H1 (cell line): ENCODE measurements at regions not wholly inside any gene's neighbourhood (a gene's known extent, or its start where the extent isn't known, plus 50 kb on each side); places are given as distances from the start of the nearest gene placed in this dataset.
"Not testable (repeated sequence)": the region's sequence is repeated elsewhere in the genome, so short reads cannot be mapped to it uniquely, and the experiment has no call there.

Experiments
- CTCF ChIA-PET: fragments of 300-600 bp; sonication (Branson Sonifier 250); formaldehyde crosslinking; loops from one replicate; lab custom pipeline; 2021; ENCODE audit not compliant: partially characterized antibody; lab: Charles Lee
- POLR2A ChIA-PET: fragments of 300-600 bp; sonication (Branson Sonifier 250); formaldehyde crosslinking; loops from one replicate; lab custom pipeline; 2021; ENCODE audit warnings: inconsistent platforms; ENCODE audit not compliant: partially characterized antibody; lab: Charles Lee
- DNase-seq, 2 experiments: peaks; one replicate each; pipeline versions ENCODE4 v3.0.0 to v3.0.0-alpha.2; 2010 to 2022; ENCODE audit warnings: low spot score in 2 of 2, low read depth in 1 of 2, mixed read lengths in 1 of 2
- FAIRE-seq: peaks from 2 replicates; lab custom pipeline; 2011; peaks lifted over from hg19 to GRCh38; lab: Jason Lieb, UNC
- H2AFZ ChIP-seq: 2 replicates; pipeline ENCODE4 v1.8.1; 2012; ENCODE audit warnings: low read length, inconsistent platforms
- H2AK5ac ChIP-seq: 2 replicates; pipeline ENCODE4 v1.6.1; 2013; ENCODE audit warnings: low read depth, low read length
- H2BK120ac ChIP-seq: replicated peaks from 2 replicates; pipeline ENCODE3; 2013; ENCODE audit warnings: low read depth, low read length, inconsistent platforms
- H2BK12ac ChIP-seq: 2 replicates; pipeline ENCODE4 v1.6.1; 2013; ENCODE audit warnings: low read depth, low read length
- H2BK15ac ChIP-seq: 2 replicates; pipeline ENCODE4 v1.6.1; 2013; ENCODE audit warnings: low read length
- H2BK20ac ChIP-seq: 2 replicates; pipeline ENCODE4 v1.6.1; 2013; ENCODE audit warnings: low read length
- H2BK5ac ChIP-seq: 2 replicates; pipeline ENCODE4 v1.6.1; 2013; ENCODE audit warnings: low read depth, low read length
- H3K14ac ChIP-seq: 2 replicates; pipeline ENCODE4 v1.6.1; 2013; ENCODE audit warnings: inconsistent platforms; ENCODE audit not compliant: insufficient read length
- H3K18ac ChIP-seq: 2 replicates; pipeline ENCODE4 v1.6.1; 2013; ENCODE audit warnings: low read length; ENCODE audit errors: extremely low read depth
- H3K23ac ChIP-seq: 2 replicates; pipeline ENCODE4 v1.6.1; 2013; ENCODE audit warnings: inconsistent platforms; ENCODE audit not compliant: insufficient read length
- H3K23me2 ChIP-seq: 2 replicates; pipeline ENCODE4 v1.6.1; 2013; ENCODE audit warnings: low read depth, low read length
- H3K27ac ChIP-seq: 2 replicates; pipeline ENCODE4 v1.6.1; 2011; ENCODE audit warnings: low read depth, low read length, inconsistent platforms
- H3K27me3 ChIP-seq, 4 experiments: replicated peaks in 1 of 4; 1 replicate in 1 of 4; 2 replicates in 3 of 4; pipeline versions ENCODE4 v1.6.1 to v1.8.1; 2011 to 2013; ENCODE audit warnings: low read length in 3 of 4, mild to moderate bottlenecking in 3 of 4, inconsistent platforms in 2 of 4, mixed read lengths in 2 of 4, moderate library complexity in 1 of 4; ENCODE audit not compliant: control insufficient read depth in 3 of 4, insufficient read depth in 3 of 4; ENCODE audit errors: extremely low read depth in 1 of 4
- H3K36me3 ChIP-seq, 4 experiments: 2 replicates each; pipeline versions ENCODE4 v1.6.1 to v1.8.1; 2011 to 2013; ENCODE audit warnings: mild to moderate bottlenecking in 4 of 4, low read length in 3 of 4, moderate library complexity in 2 of 4, control low read depth in 1 of 4, inconsistent platforms in 1 of 4; ENCODE audit not compliant: insufficient read depth in 4 of 4, control insufficient read depth in 2 of 4
- H3K4ac ChIP-seq: replicated peaks from 2 replicates; pipeline ENCODE3; 2013; ENCODE audit warnings: low read length, low read depth, mixed read lengths, inconsistent platforms; ENCODE audit not compliant: insufficient read length
- H3K4me1 ChIP-seq, 4 experiments: replicated peaks in 1 of 4; 1 replicate in 1 of 4; 2 replicates in 3 of 4; pipeline versions ENCODE4 v1.6.1 to v1.8.1; 2011 to 2013; ENCODE audit warnings: low read length in 3 of 4, inconsistent platforms in 2 of 4, mixed read lengths in 1 of 4; ENCODE audit not compliant: insufficient read depth in 4 of 4, control insufficient read depth in 3 of 4
- H3K4me2 ChIP-seq, 2 experiments: 2 replicates each; pipeline versions ENCODE4 v1.6.1 to v1.8.1; 2011 to 2013; ENCODE audit warnings: low read depth in 2 of 2, low read length in 2 of 2, control low read depth in 1 of 2, inconsistent platforms in 1 of 2, mild to moderate bottlenecking in 1 of 2; ENCODE audit not compliant: insufficient read depth in 1 of 2
- H3K4me3 ChIP-seq, 4 experiments: fragments of 200-600, 300-600 bp in 1 of 4; sonication (generic), shearing (Covaris generic), sonication (Bioruptor Twin) in 1 of 4; 2 replicates each; pipeline versions ENCODE4 v1.5.1 to v1.8.1; 2011 to 2016; ENCODE audit warnings: low read length in 4 of 4, low read depth in 3 of 4, control low read depth in 2 of 4, inconsistent platforms in 2 of 4, mild to moderate bottlenecking in 2 of 4, mixed read lengths in 1 of 4, moderate library complexity in 1 of 4; ENCODE audit not compliant: insufficient read depth in 2 of 4; ENCODE audit errors: extremely low read depth in 1 of 4
- H3K56ac ChIP-seq: replicated peaks from 2 replicates; pipeline ENCODE3; 2013; ENCODE audit warnings: low read depth, mild to moderate bottlenecking, mixed read lengths, low read length, inconsistent platforms; ENCODE audit not compliant: insufficient read length
- H3K79me1 ChIP-seq: 2 replicates; pipeline ENCODE4 v1.6.1; 2013; ENCODE audit warnings: low read depth, low read length, control low read depth
- H3K79me2 ChIP-seq, 2 experiments: 2 replicates each; pipeline versions ENCODE4 v1.6.1 to v1.8.1; 2012 to 2013; ENCODE audit warnings: low read length in 2 of 2, mild to moderate bottlenecking in 2 of 2, inconsistent platforms in 1 of 2; ENCODE audit not compliant: insufficient read depth in 2 of 2, control insufficient read depth in 1 of 2
- H3K9ac ChIP-seq, 4 experiments: replicated peaks in 1 of 4; 1 replicate in 1 of 4; 2 replicates in 3 of 4; pipeline versions ENCODE4 v1.6.1 to v1.8.1; 2011 to 2013; ENCODE audit warnings: low read depth in 3 of 4, low read length in 3 of 4, control low read depth in 2 of 4, mild to moderate bottlenecking in 2 of 4, moderate library complexity in 2 of 4, inconsistent platforms in 1 of 4; ENCODE audit errors: extremely low read depth in 1 of 4
- H3K9me3 ChIP-seq, 2 experiments: 2 replicates each; pipeline versions ENCODE4 v1.6.1 to v1.8.1; 2012 to 2013; ENCODE audit warnings: mild to moderate bottlenecking in 2 of 2, moderate library complexity in 2 of 2, control low read depth in 1 of 2, inconsistent platforms in 1 of 2, low read depth in 1 of 2, low read length in 1 of 2, mixed read lengths in 1 of 2; ENCODE audit not compliant: insufficient read depth in 2 of 2
- H4K20me1 ChIP-seq, 2 experiments: replicated peaks in 1 of 2; 2 replicates each; pipeline versions ENCODE3 to v1.8.1; 2011 to 2013; ENCODE audit warnings: inconsistent platforms in 2 of 2, low read length in 2 of 2, mild to moderate bottlenecking in 1 of 2; ENCODE audit not compliant: insufficient read depth in 2 of 2, control insufficient read depth in 1 of 2
- H4K5ac ChIP-seq: 2 replicates; pipeline ENCODE4 v1.6.1; 2013; ENCODE audit warnings: low read length, low read depth, mixed read lengths, inconsistent platforms; ENCODE audit not compliant: insufficient read length
- H4K8ac ChIP-seq: 2 replicates; pipeline ENCODE4 v1.8.0; 2013; ENCODE audit warnings: mild to moderate bottlenecking, moderate library complexity, low read length, inconsistent platforms; ENCODE audit not compliant: insufficient read depth; ENCODE audit errors: extremely low read depth
- H4K91ac ChIP-seq: replicated peaks from 2 replicates; pipeline ENCODE3; 2013; ENCODE audit warnings: low read length, mixed read lengths, inconsistent platforms; ENCODE audit not compliant: insufficient read length
- PHF8 ChIP-seq: fragments of 200-600 bp; sonication (generic); conservative IDR thresholded peaks from 2 replicates; pipeline ENCODE4 v1.7.1; 2012; ENCODE audit warnings: low read depth, mild to moderate bottlenecking, inconsistent platforms, low read length, moderate library complexity
- WGBS, 2 experiments: shearing (Covaris generic) in 1 of 2; methylation state at CpG; one replicate each; pipeline versions ENCODE4 v1.1.6 to v1.1.7; 2013 to 2015; ENCODE audit warnings: low lambda C conversion rate in 2 of 2, mixed read lengths in 2 of 2, inconsistent platforms in 1 of 2, low coverage in 1 of 2, missing lambda C conversion rate in 1 of 2; ENCODE audit not compliant: insufficient replicate concordance in 2 of 2, insufficient coverage in 1 of 2, insufficient read length in 1 of 2; ENCODE audit errors: extremely low coverage in 1 of 2, missing lambda C conversion rate in 1 of 2; 5-methylcytosine and 5-hydroxymethylcytosine counted together

GRCh38 chr5:68021227-68021626 is 194.3 kb upstream of the PIK3R1 start (continued):
- TF ChIP-seq PHF8, result no peak

- not testable (repeated sequence) for H3K27ac ChIP-seq, H2BK12ac ChIP-seq
These were observed 195.0 kb upstream of the PIK3R1 start for GRCh38 chr5:68020461-68020969.

More at GRCh38 chr5:68020461-68020969, 195.0 kb upstream of the PIK3R1 start:
- H3K14ac ChIP-seq, H2BK5ac ChIP-seq, H3K9ac ChIP-seq, H2AK5ac ChIP-seq, H4K20me1 ChIP-seq, H3K4me2 ChIP-seq, CTCF ChIA-PET, H3K18ac ChIP-seq, H3K27me3 ChIP-seq, H3K56ac ChIP-seq, H2BK20ac ChIP-seq, H2BK15ac ChIP-seq, H3K23ac ChIP-seq, H3K9me3 ChIP-seq, H4K91ac ChIP-seq, H3K23me2 ChIP-seq, H3K4me1 ChIP-seq, H2BK120ac ChIP-seq, H3K79me2 ChIP-seq, H3K4me3 ChIP-seq, H2AFZ ChIP-seq, H4K5ac ChIP-seq, FAIRE-seq, DNase-seq, H3K4ac ChIP-seq, H3K36me3 ChIP-seq, H4K8ac ChIP-seq, POLR2A ChIA-PET, H3K79me1 ChIP-seq: not testable (repeated sequence)
- WGBS, 2 experiments, result 97% methylated on average over 14 of the region's 41 CpGs; no CpG with 5 or more reads in 1 of the 2 experiments
